K562 (cell line): ENCODE measurements at regions not wholly inside any gene's neighbourhood (a gene's known extent, or its start where the extent isn't known, plus 50 kb on each side); places are given as distances from the start of the nearest gene placed in this dataset.

ENCODE experiments used
- ATAC-seq: fragments of 200-7000 bp; cut with Tn5 transposase; 3 replicates; pipeline ENCODE4 v1.9.1; 2020; ENCODE audit warnings: moderate library complexity
- BruUV-seq: library from RNA; stranded (reverse); fragments of 400-500 nt; replicated peaks from 2 replicates; lab custom pipeline; 2021; lab: Mats Ljungman, UMichigan
- CTCF ChIA-PET: fragments of 300-600 bp; formaldehyde crosslinking; extraction: SDS; loops from one replicate; lab custom pipeline; 2021; ENCODE audit warnings: low intra/inter-chr PET ratio; lab: Yijun Ruan, JAX
- POLR2A ChIA-PET: fragments of 300-600, 350-650 bp; sonication (Branson Sonifier 250); formaldehyde crosslinking; extraction: SDS; loops from one replicate; lab custom pipeline; 2021; ENCODE audit warnings: antibody characterized with exemption, inconsistent platforms; lab: Yijun Ruan, JAX
- DNase-seq, 4 experiments: peaks; one replicate each; pipeline versions ENCODE4 v3.0.0 to v3.0.0-alpha.2; 2011 to 2018; ENCODE audit warnings: low spot score in 3 of 4, mixed read lengths in 3 of 4; ENCODE audit errors: extremely low read depth in 1 of 4
- FAIRE-seq: peaks from 2 replicates; lab custom pipeline; 2011; peaks lifted over from hg19 to GRCh38; lab: Jason Lieb, UNC
- H2AFZ ChIP-seq: 2 replicates; pipeline ENCODE4 v1.6.0; 2011; ENCODE audit warnings: low read depth, low read length, control low read depth, inconsistent platforms
- H3K27ac ChIP-seq: fragments of 200-600 bp; 3 replicates; pipeline ENCODE4 v1.8.0; 2011; ENCODE audit warnings: low read depth, mild to moderate bottlenecking, control low read depth, inconsistent platforms, low read length, moderate library complexity, mixed read lengths; ENCODE audit errors: extremely low read depth
- H3K27me3 ChIP-seq, 2 experiments: fragments of 300-600 bp in 1 of 2; 2 replicates in 1 of 2; 3 replicates in 1 of 2; pipeline versions ENCODE4 v1.6.0 to v1.8.0; 2011; ENCODE audit warnings: inconsistent platforms in 2 of 2, low read length in 2 of 2, mild to moderate bottlenecking in 1 of 2, mixed read lengths in 1 of 2, moderate library complexity in 1 of 2; ENCODE audit not compliant: control insufficient read depth in 2 of 2, insufficient read depth in 2 of 2
- H3K36me3 ChIP-seq: fragments of 300-600 bp; 3 replicates; pipeline ENCODE4 v1.8.0; 2011; ENCODE audit warnings: mild to moderate bottlenecking, low read length, inconsistent platforms; ENCODE audit not compliant: control insufficient read depth, insufficient read depth
- H3K4me1 ChIP-seq, 2 experiments: fragments of 200-600 bp in 1 of 2; replicated peaks in 1 of 2; 2 replicates in 1 of 2; 3 replicates in 1 of 2; pipeline versions ENCODE4 v1.5.1 to v1.8.0; 2011; ENCODE audit warnings: inconsistent platforms in 2 of 2, low read length in 2 of 2, mild to moderate bottlenecking in 1 of 2, mixed read lengths in 1 of 2, moderate library complexity in 1 of 2; ENCODE audit not compliant: control insufficient read depth in 2 of 2, insufficient read depth in 2 of 2
- H3K4me2 ChIP-seq: 2 replicates; pipeline ENCODE4 v1.6.1; 2011; ENCODE audit warnings: low read length, control low read depth, inconsistent platforms, mixed read lengths; ENCODE audit not compliant: insufficient read depth
- H3K4me3 ChIP-seq: fragments of 200-600 bp; sonication (generic), shearing (Covaris generic); 2 replicates; pipeline ENCODE4 v1.5.1; 2016; ENCODE audit warnings: control low read depth, inconsistent platforms
- H3K79me2 ChIP-seq: fragments of 200-600 bp; 3 replicates; pipeline ENCODE4 v1.8.0; 2011; ENCODE audit warnings: low read length, inconsistent platforms; ENCODE audit not compliant: control insufficient read depth, insufficient read depth
- H3K9ac ChIP-seq, 2 experiments: 2 replicates each; pipeline versions ENCODE4 v1.6.0 to v1.6.1; 2011; ENCODE audit warnings: low read depth in 2 of 2, low read length in 2 of 2, control low read depth in 1 of 2, inconsistent platforms in 1 of 2, mild to moderate bottlenecking in 1 of 2, mixed read lengths in 1 of 2; ENCODE audit not compliant: insufficient read depth in 1 of 2
- H3K9me1 ChIP-seq: one replicate; pipeline ENCODE4 v1.6.0; 2011; ENCODE audit warnings: inconsistent platforms, mild to moderate bottlenecking, low read length, moderate library complexity; ENCODE audit not compliant: control insufficient read depth, insufficient read depth
- H3K9me3 ChIP-seq: replicated peaks from 2 replicates; pipeline ENCODE4 v1.5.1; 2011; ENCODE audit warnings: low read depth, low read length, inconsistent platforms; ENCODE audit not compliant: control insufficient read depth, insufficient read depth
- H4K20me1 ChIP-seq: replicated peaks from 2 replicates; pipeline ENCODE4 v1.6.1; 2011; ENCODE audit warnings: low read length, inconsistent platforms, mixed read lengths; ENCODE audit not compliant: control insufficient read depth, insufficient read depth
- FOXJ2 ChIP-seq: fragments of 200-800 bp; sonication (Bioruptor generic); IDR thresholded peaks from 2 replicates; pipeline ENCODE4 v1.6.1; 2016; ENCODE audit warnings: missing genetic modification characterization, missing compliant biosample characterization
- GATA2 ChIP-seq: sonication (generic); formaldehyde crosslinking; IDR thresholded peaks from 2 replicates; pipeline ENCODE4 v1.4.0; 2020; ENCODE audit warnings: mild to moderate bottlenecking, missing genetic modification reagents
- POLR3G ChIP-seq: IDR thresholded peaks from 2 replicates; pipeline ENCODE4 v1.6.1; 2011; ENCODE audit not compliant: insufficient read length, insufficient replicate concordance; ENCODE audit errors: extremely low read depth
- WGBS: fragments of 100-300 bp; shearing (Covaris generic); methylation state at CpG from one replicate; pipeline ENCODE4 v1.1.6; 2016; ENCODE audit warnings: low coverage, mixed read lengths; ENCODE audit not compliant: insufficient coverage; ENCODE audit errors: missing lambda C conversion rate; 5-methylcytosine and 5-hydroxymethylcytosine counted together
- in situ Hi-C: fragments of 300-500 bp; cut with MboI; formaldehyde crosslinking; loops from 4 replicates; pipeline ENCODE4 v1.15.0; 2018; ENCODE audit warnings: inconsistent platforms, mixed read lengths
- intact Hi-C: fragments of 100-400 bp; cut with micrococcal nuclease; formaldehyde crosslinking; loops from 2 replicates; pipeline ENCODE4 v1.14.2; 2022
- TF ChIP-seq, protein P1 (sequence below): fragments of 250-450 bp; sonication (Bioruptor Pico); IDR thresholded peaks from 2 replicates; pipeline ENCODE4 v1.8.0; 2021; ENCODE audit warnings: mild to moderate bottlenecking, moderate library complexity
- TF ChIP-seq, protein P2 (sequence below): fragments of 450-650 bp; IDR thresholded peaks from 2 replicates; pipeline ENCODE4 v1.6.1; 2017; ENCODE audit warnings: antibody characterized with exemption
- TF ChIP-seq, protein P3 (sequence below): fragments of 250-450 bp; sonication (Bioruptor Pico); IDR thresholded peaks from 2 replicates; pipeline ENCODE4 v1.4.0; 2020

DNA sequence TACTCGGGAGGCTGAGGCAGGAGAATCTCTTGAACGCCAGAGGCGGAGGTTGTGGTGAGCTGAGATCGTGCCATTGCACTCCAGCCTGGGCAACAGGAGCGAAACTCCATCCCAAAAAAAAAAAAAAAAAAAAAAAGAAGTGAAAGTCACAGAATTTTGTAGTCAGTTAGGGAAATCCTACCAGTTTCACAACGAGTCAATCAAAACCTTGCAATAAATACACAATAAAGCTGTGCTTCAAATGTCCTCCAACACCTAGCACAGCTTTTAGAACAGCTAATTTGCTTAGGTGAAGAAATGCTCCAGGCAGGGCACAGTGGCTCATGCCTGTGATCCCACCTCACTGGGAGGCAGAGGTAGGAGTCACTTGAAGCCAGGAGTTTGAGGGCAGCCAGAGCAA, 112.8 kb upstream of the ATF7IP start:
- BruUV-seq = no TSS peak
- no peaks in the 10 kb centered on the region for H3K79me2 ChIP-seq
- 65% methylated on average over 4 of the region's 6 CpGs for WGBS
- no peak overlapping the region for H3K27ac ChIP-seq
- peaks cover 7% of the 10 kb centered on the region for H3K9me3 ChIP-seq
- H3K36me3 ChIP-seq = no peaks in the 10 kb centered on the region
- no peaks in the 10 kb centered on the region for H4K20me1 ChIP-seq
- in situ Hi-C loops (loop anchor here (10.0 kb wide), 1 partner anchor 112 kb away; the partner anchor contains the start of gene ATF7IP), intact Hi-C loops (no loop called here)
- no peak for DNase-seq
- CTCF ChIA-PET = no interaction called here
- FAIRE-seq = no peak
- TF ChIP-seq, protein P1, sequence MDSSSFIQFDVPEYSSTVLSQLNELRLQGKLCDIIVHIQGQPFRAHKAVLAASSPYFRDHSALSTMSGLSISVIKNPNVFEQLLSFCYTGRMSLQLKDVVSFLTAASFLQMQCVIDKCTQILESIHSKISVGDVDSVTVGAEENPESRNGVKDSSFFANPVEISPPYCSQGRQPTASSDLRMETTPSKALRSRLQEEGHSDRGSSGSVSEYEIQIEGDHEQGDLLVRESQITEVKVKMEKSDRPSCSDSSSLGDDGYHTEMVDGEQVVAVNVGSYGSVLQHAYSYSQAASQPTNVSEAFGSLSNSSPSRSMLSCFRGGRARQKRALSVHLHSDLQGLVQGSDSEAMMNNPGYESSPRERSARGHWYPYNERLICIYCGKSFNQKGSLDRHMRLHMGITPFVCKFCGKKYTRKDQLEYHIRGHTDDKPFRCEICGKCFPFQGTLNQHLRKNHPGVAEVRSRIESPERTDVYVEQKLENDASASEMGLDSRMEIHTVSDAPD = no peak
- TF ChIP-seq POLR3G (no peak), GATA2 (CRISPR knock-in tag) (no peak), FOXJ2 (no peak)
- TF ChIP-seq, protein P2, sequence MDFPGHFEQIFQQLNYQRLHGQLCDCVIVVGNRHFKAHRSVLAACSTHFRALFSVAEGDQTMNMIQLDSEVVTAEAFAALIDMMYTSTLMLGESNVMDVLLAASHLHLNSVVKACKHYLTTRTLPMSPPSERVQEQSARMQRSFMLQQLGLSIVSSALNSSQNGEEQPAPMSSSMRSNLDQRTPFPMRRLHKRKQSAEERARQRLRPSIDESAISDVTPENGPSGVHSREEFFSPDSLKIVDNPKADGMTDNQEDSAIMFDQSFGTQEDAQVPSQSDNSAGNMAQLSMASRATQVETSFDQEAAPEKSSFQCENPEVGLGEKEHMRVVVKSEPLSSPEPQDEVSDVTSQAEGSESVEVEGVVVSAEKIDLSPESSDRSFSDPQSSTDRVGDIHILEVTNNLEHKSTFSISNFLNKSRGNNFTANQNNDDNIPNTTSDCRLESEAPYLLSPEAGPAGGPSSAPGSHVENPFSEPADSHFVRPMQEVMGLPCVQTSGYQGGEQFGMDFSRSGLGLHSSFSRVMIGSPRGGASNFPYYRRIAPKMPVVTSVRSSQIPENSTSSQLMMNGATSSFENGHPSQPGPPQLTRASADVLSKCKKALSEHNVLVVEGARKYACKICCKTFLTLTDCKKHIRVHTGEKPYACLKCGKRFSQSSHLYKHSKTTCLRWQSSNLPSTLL = no peak
- TF ChIP-seq, protein P3, sequence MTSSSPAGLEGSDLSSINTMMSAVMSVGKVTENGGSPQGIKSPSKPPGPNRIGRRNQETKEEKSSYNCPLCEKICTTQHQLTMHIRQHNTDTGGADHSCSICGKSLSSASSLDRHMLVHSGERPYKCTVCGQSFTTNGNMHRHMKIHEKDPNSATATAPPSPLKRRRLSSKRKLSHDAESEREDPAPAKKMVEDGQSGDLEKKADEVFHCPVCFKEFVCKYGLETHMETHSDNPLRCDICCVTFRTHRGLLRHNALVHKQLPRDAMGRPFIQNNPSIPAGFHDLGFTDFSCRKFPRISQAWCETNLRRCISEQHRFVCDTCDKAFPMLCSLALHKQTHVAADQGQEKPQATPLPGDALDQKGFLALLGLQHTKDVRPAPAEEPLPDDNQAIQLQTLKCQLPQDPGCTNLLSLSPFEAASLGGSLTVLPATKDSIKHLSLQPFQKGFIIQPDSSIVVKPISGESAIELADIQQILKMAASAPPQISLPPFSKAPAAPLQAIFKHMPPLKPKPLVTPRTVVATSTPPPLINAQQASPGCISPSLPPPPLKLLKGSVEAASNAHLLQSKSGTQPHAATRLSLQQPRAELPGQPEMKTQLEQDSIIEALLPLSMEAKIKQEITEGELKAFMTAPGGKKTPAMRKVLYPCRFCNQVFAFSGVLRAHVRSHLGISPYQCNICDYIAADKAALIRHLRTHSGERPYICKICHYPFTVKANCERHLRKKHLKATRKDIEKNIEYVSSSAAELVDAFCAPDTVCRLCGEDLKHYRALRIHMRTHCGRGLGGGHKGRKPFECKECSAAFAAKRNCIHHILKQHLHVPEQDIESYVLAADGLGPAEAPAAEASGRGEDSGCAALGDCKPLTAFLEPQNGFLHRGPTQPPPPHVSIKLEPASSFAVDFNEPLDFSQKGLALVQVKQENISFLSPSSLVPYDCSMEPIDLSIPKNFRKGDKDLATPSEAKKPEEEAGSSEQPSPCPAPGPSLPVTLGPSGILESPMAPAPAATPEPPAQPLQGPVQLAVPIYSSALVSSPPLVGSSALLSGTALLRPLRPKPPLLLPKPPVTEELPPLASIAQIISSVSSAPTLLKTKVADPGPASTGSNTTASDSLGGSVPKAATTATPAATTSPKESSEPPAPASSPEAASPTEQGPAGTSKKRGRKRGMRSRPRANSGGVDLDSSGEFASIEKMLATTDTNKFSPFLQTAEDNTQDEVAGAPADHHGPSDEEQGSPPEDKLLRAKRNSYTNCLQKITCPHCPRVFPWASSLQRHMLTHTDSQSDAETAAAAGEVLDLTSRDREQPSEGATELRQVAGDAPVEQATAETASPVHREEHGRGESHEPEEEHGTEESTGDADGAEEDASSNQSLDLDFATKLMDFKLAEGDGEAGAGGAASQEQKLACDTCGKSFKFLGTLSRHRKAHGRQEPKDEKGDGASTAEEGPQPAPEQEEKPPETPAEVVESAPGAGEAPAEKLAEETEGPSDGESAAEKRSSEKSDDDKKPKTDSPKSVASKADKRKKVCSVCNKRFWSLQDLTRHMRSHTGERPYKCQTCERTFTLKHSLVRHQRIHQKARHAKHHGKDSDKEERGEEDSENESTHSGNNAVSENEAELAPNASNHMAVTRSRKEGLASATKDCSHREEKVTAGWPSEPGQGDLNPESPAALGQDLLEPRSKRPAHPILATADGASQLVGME (CRISPR knock-in tag) = no peak
- no peaks in the 10 kb centered on the region for H3K27me3 ChIP-seq
- no peak overlapping the region for H3K4me2 ChIP-seq
- no peak overlapping the region for H3K9ac ChIP-seq
- no peak overlapping the region for H3K4me3 ChIP-seq
- no peak overlapping the region for H2AFZ ChIP-seq
- no peaks in the 10 kb centered on the region for H3K9me1 ChIP-seq
- H3K4me1 ChIP-seq = peaks cover 0 to 13% of the 10 kb centered on the region in 2 experiments; a peak in 3 of 5 replicates
- no peak for ATAC-seq
- POLR2A ChIA-PET = no interaction called here
